KMS-11 (cell line): ENCODE measurements at regions not wholly inside any gene's neighbourhood (a gene's known extent, or its start where the extent isn't known, plus 50 kb on each side); places are given as distances from the start of the nearest gene placed in this dataset.

Experiments used
- H2AFZ ChIP-seq: fragments of 200-600 bp; sonication (generic); 2 replicates; pipeline ENCODE4 v1.6.1; 2016; ENCODE audit warnings: antibody characterized with exemption, mixed run types, low read depth
- H3K27ac ChIP-seq: fragments of 200-600 bp; sonication (generic); 2 replicates; pipeline ENCODE4 v1.6.1; 2016; ENCODE audit warnings: mild to moderate bottlenecking, mixed run types
- H3K27me3 ChIP-seq: fragments of 200-600 bp; sonication (generic); 2 replicates; pipeline ENCODE4 v1.6.1; 2017; ENCODE audit warnings: mild to moderate bottlenecking, low read depth, mixed run types, moderate library complexity; ENCODE audit not compliant: insufficient read depth
- H3K36me3 ChIP-seq: fragments of 200-600 bp; sonication (generic); 2 replicates; pipeline ENCODE4 v1.6.1; 2017; ENCODE audit warnings: mild to moderate bottlenecking, mixed run types; ENCODE audit not compliant: insufficient read depth
- H3K4me1 ChIP-seq: fragments of 200-600 bp; sonication (generic); 2 replicates; pipeline ENCODE4 v1.6.1; 2016; ENCODE audit warnings: mild to moderate bottlenecking, low read depth, mixed run types; ENCODE audit not compliant: poor library complexity, severe bottlenecking
- H3K4me2 ChIP-seq: fragments of 200-600 bp; sonication (generic); 2 replicates; pipeline ENCODE4 v1.7.0; 2016; ENCODE audit warnings: mild to moderate bottlenecking, mixed run types
- H3K4me3 ChIP-seq: fragments of 200-600 bp; sonication (generic); IDR thresholded peaks from 2 replicates; pipeline ENCODE4 v1.6.1; 2017; ENCODE audit warnings: low read depth, low read length, mixed read lengths; ENCODE audit not compliant: insufficient read depth
- H3K79me2 ChIP-seq: fragments of 200-600 bp; sonication (generic); 2 replicates; pipeline ENCODE4 v1.6.1; 2016; ENCODE audit warnings: low read depth, mixed run types; ENCODE audit not compliant: insufficient read depth
- H3K9ac ChIP-seq: fragments of 200-600 bp; sonication (generic); 2 replicates; pipeline ENCODE4 v1.6.1; 2016; ENCODE audit warnings: mild to moderate bottlenecking, mixed run types
- H4K20me1 ChIP-seq: fragments of 200-600 bp; sonication (generic); 2 replicates; pipeline ENCODE4 v1.6.1; 2016; ENCODE audit warnings: mild to moderate bottlenecking, mixed run types; ENCODE audit not compliant: insufficient read depth
- CTCF ChIP-seq: fragments of 200-600 bp; sonication (generic); conservative IDR thresholded peaks from 2 replicates; pipeline ENCODE4 v1.6.1; 2017; ENCODE audit warnings: low read depth, mild to moderate bottlenecking, antibody characterized with exemption, low read length, moderate library complexity, mixed read lengths

- Histone ChIP-seq H2AFZ (no peak overlapping the region), H3K36me3 (no peaks in the 10 kb centered on the region), H3K4me3 (no peak overlapping the region), H4K20me1 (no peaks in the 10 kb centered on the region), H3K4me2 (no peak overlapping the region), H3K79me2 (no peaks in the 10 kb centered on the region), H3K27ac (no peak overlapping the region), H3K27me3 (no peaks in the 10 kb centered on the region), H3K9ac (no peak overlapping the region), H3K4me1 (no peaks in the 10 kb centered on the region)
- TF ChIP-seq CTCF = no peak
Measured at GRCh38 chr4:20046931-20047677, 204.6 kb upstream of the SLIT2 start.

DNA sequence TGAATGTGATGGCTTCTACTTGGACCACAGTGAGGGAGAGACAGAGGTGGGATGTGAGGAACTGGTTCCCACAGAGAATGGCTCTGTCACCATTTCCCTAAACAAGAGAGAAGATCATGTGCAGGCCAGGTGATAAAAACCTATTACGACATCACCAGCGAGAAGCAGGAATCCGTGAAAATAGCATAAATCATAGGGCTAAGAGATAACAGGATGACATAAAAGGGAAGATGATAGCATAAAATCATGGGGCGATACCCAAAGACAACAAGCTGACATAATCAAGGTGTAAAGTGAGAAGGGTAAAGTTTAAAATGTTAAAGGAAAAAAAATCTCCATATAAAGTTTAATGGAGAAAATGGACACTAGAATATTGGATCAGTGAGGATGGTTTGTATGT is 205.5 kb upstream of the SLIT2 start:
- no peaks in the 10 kb centered on the region for H3K27me3 ChIP-seq
- H3K36me3 ChIP-seq = no peaks in the 10 kb centered on the region
- H2AFZ ChIP-seq = no peak overlapping the region
- H3K79me2 ChIP-seq = no peaks in the 10 kb centered on the region
- H3K4me2 ChIP-seq = no peak overlapping the region
- no peaks in the 10 kb centered on the region for H4K20me1 ChIP-seq
- no peak for TF ChIP-seq CTCF
- H3K9ac ChIP-seq = no peak overlapping the region
- no peak overlapping the region for H3K27ac ChIP-seq
- no peak overlapping the region for H3K4me3 ChIP-seq
- H3K4me1 ChIP-seq = no peaks in the 10 kb centered on the region

DNA sequence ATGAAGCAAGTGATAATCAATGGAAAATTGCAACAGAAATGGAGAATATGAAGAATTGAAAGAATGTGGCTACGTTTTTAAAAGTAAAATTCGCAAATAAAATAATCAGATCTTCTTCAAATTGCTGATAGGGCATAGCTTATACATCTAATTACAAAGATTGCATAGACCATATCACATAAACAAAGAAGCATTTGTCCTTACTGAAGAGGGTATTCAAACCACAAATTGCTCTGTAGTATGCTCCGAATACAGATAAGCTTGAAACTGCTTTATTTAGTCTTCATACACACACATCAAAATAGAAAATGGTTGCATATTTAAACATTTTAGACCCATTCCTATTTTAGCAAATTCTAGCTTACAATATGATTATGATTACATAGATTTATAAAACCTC is 206.7 kb upstream of the SLIT2 start:
- TF ChIP-seq CTCF = no peak
- Histone ChIP-seq H3K4me1 (no peaks in the 10 kb centered on the region), H2AFZ (no peak overlapping the region), H3K9ac (no peak overlapping the region), H3K27me3 (no peaks in the 10 kb centered on the region), H3K36me3 (no peaks in the 10 kb centered on the region), H4K20me1 (no peaks in the 10 kb centered on the region), H3K4me3 (no peak overlapping the region), H3K27ac (no peak overlapping the region), H3K79me2 (no peaks in the 10 kb centered on the region), H3K4me2 (no peak overlapping the region)

GRCh38 chr4:20044502-20044911 is 207.2 kb upstream of the SLIT2 start:
- no peaks in the 10 kb centered on the region for H3K27me3 ChIP-seq
- no peak overlapping the region for H3K4me3 ChIP-seq
- H3K9ac ChIP-seq = no peak overlapping the region
- no peaks in the 10 kb centered on the region for H4K20me1 ChIP-seq
- H3K27ac ChIP-seq = no peak overlapping the region
- no peaks in the 10 kb centered on the region for H3K79me2 ChIP-seq
- H3K4me1 ChIP-seq = no peaks in the 10 kb centered on the region
- H2AFZ ChIP-seq = no peak overlapping the region
- H3K36me3 ChIP-seq = no peaks in the 10 kb centered on the region
- no peak for TF ChIP-seq CTCF
- no peak overlapping the region for H3K4me2 ChIP-seq
